GM23338 (cell line): ENCODE measurements at regions not wholly inside any gene's neighbourhood (a gene's known extent, or its start where the extent isn't known, plus 50 kb on each side); places are given as distances from the start of the nearest gene placed in this dataset.

Experiments used
- CREB1 ChIP-seq: fragments of 250-450 bp; sonication (Bioruptor Pico); IDR thresholded peaks from 2 replicates; pipeline ENCODE4 v1.5.0; 2020; ENCODE audit warnings: low read depth, mild to moderate bottlenecking, moderate library complexity
- EZH2 ChIP-seq: fragments of 200-600 bp; sonication (generic); IDR thresholded peaks from one replicate; pipeline ENCODE4 v1.8.0; 2017; ENCODE audit warnings: antibody characterized with exemption, mild to moderate bottlenecking, low read depth; ENCODE audit not compliant: unreplicated experiment
- EZH2phosphoT487 ChIP-seq: fragments of 200-600 bp; sonication (generic); IDR thresholded peaks from one replicate; pipeline ENCODE4 v1.8.1; 2018; ENCODE audit warnings: antibody characterized with exemption; ENCODE audit not compliant: unreplicated experiment
- POLR2AphosphoS5 ChIP-seq: IDR thresholded peaks from 2 replicates; pipeline ENCODE4 v1.6.1; 2016; ENCODE audit warnings: antibody characterized with exemption, low read depth
- TF ChIP-seq, protein P1 (sequence below), 2 experiments: fragments of 200-600 bp in 1 of 2; sonication (generic) in 1 of 2; conservative IDR thresholded peaks; 2 replicates each; pipeline versions ENCODE4 v1.5.1 to v1.6.1; 2016 to 2017; ENCODE audit warnings: antibody characterized with exemption in 2 of 2, low read depth in 2 of 2, mild to moderate bottlenecking in 2 of 2, moderate library complexity in 1 of 2
- TF ChIP-seq, protein P2 (sequence below): IDR thresholded peaks from one replicate; pipeline ENCODE4 v1.6.1; 2018; ENCODE audit warnings: antibody characterized with exemption; ENCODE audit not compliant: unreplicated experiment

DNA sequence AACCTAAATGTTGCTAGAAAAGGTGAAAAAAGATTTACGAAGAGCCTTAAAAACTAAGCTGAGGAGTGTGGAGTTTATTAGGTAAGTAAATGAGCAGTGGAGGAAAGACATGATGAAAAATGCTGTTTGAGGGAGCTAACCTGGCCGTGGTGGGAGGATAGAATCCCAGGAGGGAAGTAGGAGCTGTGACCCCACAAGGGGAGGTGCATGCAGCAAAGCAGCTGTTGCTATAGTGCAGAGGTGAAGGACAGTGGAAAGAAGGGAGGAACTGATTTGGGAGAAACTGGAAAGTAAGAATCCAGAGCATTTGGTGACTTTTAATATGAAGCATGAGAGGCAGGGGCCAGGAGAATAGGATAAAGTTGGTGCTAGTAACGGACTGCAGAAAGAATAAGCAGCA lies 271.7 kb upstream of the ADGRL2 start:
- TF ChIP-seq, protein P1, sequence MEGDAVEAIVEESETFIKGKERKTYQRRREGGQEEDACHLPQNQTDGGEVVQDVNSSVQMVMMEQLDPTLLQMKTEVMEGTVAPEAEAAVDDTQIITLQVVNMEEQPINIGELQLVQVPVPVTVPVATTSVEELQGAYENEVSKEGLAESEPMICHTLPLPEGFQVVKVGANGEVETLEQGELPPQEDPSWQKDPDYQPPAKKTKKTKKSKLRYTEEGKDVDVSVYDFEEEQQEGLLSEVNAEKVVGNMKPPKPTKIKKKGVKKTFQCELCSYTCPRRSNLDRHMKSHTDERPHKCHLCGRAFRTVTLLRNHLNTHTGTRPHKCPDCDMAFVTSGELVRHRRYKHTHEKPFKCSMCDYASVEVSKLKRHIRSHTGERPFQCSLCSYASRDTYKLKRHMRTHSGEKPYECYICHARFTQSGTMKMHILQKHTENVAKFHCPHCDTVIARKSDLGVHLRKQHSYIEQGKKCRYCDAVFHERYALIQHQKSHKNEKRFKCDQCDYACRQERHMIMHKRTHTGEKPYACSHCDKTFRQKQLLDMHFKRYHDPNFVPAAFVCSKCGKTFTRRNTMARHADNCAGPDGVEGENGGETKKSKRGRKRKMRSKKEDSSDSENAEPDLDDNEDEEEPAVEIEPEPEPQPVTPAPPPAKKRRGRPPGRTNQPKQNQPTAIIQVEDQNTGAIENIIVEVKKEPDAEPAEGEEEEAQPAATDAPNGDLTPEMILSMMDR (conservative IDR thresholded peaks at IDR 0.05; ENCODE audit: low read depth in 2 of 2): no peak
- TF ChIP-seq EZH2: no peak
- TF ChIP-seq POLR2AphosphoS5: no peak
- no peak for TF ChIP-seq EZH2phosphoT487
- TF ChIP-seq, protein P2, sequence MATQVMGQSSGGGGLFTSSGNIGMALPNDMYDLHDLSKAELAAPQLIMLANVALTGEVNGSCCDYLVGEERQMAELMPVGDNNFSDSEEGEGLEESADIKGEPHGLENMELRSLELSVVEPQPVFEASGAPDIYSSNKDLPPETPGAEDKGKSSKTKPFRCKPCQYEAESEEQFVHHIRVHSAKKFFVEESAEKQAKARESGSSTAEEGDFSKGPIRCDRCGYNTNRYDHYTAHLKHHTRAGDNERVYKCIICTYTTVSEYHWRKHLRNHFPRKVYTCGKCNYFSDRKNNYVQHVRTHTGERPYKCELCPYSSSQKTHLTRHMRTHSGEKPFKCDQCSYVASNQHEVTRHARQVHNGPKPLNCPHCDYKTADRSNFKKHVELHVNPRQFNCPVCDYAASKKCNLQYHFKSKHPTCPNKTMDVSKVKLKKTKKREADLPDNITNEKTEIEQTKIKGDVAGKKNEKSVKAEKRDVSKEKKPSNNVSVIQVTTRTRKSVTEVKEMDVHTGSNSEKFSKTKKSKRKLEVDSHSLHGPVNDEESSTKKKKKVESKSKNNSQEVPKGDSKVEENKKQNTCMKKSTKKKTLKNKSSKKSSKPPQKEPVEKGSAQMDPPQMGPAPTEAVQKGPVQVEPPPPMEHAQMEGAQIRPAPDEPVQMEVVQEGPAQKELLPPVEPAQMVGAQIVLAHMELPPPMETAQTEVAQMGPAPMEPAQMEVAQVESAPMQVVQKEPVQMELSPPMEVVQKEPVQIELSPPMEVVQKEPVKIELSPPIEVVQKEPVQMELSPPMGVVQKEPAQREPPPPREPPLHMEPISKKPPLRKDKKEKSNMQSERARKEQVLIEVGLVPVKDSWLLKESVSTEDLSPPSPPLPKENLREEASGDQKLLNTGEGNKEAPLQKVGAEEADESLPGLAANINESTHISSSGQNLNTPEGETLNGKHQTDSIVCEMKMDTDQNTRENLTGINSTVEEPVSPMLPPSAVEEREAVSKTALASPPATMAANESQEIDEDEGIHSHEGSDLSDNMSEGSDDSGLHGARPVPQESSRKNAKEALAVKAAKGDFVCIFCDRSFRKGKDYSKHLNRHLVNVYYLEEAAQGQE: no peak
- no peak for TF ChIP-seq CREB1 (CRISPR knock-in tag)
